NCI-H345 treated with DMSO at 0.1 percent for 48 hours (cell line): ENCODE measurements at regions not wholly inside any gene's neighbourhood (a gene's known extent, or its start where the extent isn't known, plus 50 kb on each side); places are given as distances from the start of the nearest gene placed in this dataset.
A peak's percentile ranks its signal among the peaks of the same experiment; 100 is the strongest.
"Not testable (repeated sequence)": the region's sequence is repeated elsewhere in the genome, so short reads cannot be mapped to it uniquely, and the experiment has no call there.

ENCODE experiments used
- DNase-seq: peaks from one replicate; lab custom pipeline; 2025; ENCODE audit not compliant: unreplicated experiment; lab: John Stamatoyannopoulos, UW

DNA sequence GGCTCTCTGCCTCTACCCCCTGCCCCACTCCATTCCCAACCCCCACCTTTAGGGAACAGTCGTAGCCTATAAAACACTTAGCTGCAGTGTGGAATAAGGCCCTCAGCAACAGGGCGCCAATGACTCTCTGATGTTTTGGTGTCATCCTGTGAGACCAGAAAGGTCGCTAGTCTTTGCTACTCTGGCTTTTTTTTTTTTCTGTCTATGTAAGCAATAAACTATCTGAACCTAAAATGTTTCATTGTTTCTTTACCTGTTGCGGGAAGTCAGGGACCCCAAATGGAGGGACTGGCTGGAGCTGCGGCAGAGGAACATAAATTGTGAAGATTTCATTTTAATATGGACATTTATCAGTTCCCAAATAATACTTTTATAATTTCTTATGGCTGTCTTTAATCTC, 154.6 kb downstream of the COPS8 start:
- no peak for DNase-seq

- DNase-seq, result not testable (repeated sequence)
Observed at GRCh38 chr2:237240868-237241267, 155.2 kb downstream of the COPS8 start.

- DNase-seq, result no peak
Observed at GRCh38 chr2:237242091-237242536, 156.4 kb downstream of the COPS8 start.

DNA sequence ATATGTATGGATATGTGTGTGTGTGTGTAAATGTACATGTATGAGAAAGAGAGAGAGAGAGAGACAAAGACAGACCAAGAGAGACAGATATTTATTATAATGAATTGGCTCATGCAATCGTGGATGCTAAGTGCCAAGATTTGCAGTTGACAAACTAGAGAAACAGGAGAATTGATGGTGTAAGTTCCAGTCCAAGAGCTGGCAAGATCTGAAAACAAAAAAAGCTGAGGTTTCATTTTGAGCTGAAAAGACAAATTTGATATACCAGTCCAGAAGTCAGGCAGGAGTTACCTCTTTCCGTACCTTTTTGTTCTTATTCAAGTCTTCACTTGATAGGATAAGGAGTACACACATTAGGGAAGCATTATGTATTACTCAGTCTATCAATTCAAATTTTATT, 157.8 kb downstream of the COPS8 start:
- no peak for DNase-seq

DNA sequence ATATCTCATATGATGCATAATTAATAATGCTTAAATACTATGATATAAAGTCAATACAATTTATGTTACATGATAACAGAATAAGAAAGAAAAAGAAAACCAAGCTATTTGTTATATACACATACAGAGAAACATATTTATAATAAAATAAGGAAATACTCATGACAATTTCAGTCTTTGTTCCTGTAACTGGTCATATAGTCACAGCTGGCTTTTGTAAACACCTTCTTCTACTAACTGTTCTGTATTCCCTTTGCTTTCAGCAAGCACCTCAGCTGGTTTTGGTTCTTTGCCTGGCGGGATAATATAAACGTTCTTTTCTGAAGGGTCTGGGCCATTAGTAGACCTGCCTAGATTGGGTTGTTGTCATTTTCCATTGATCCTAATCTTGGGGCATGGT, 158.5 kb downstream of the COPS8 start:
- no peak for DNase-seq

GRCh38 chr2:237244976-237245646, 159.4 kb downstream of the COPS8 start:
- no peak for DNase-seq

DNA sequence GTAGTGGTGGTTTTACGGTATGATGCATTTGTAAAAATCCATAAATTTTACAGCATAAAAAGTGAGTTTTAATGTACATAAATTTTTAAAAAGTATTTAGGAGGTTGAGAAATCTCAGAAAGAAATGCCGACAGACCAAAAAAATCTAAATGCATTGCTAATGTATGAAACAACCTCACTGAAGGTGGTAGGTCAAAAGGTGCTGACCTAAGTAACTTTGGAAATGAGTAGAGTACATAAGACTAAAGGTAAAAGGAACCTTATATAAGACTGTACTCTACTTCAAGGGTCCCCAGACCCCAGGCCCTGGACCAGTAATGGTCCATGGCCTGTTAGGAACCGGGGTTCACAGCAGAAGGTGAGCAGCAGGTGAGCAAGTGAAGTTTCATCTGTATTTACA, 163.4 kb downstream of the COL6A3 start:
- no peak for DNase-seq

GRCh38 chr2:237251986-237252385, 162.0 kb downstream of the COL6A3 start:
- DNase-seq, result no peak

DNA sequence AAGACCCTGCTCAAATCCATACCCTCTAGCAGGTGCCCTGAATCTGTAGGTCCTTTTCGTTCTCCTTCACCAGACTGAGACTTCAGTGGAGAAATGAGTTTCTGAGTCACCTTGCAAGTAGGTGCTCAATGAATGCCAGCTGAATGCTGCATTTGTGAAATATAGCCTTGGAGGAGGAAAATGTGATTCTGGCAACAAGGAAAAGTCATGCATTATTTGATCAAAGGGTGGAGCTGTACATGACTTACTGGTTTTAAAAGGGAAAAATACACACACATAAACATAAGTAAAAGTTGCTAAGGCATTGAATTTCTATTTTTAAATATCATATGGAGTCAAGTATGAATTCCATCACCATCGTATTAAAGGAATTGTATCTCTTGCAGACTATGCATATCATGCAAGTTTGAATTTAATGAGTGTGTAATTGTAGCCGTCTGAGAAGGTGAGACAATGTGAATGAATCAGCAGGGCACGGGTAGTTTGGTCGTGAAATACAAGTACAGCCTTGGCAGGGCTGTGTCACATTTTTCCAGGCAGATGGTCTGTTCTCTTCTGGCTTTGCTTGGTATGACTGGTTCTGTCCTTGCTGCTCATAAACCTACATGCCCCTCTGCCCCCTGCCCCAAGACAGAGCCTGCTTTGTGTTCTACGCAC, 160.8 kb downstream of the COL6A3 start:
- no peak for DNase-seq

DNA sequence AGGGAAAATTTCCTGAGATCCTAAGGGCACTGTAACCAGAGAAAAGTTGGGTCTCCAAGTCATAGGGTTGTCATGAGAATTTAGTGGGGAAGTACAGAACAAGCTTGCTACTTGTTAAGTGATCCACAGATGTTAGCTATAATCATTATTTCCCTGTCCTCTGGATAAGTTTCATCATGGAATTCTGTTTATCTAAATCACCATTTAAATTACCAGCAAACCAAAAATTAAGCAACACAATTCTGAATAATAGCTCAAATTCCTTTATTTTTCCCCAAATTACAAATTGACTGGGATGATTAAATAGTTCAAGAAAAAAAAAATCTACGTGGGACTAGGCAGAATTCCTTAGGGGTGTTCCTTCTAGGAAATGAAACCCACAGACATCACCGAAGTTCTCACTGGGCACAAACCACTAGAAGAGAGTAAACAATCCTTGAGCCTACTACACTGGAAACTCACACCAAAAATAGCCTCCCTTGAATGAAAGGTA, 159.5 kb downstream of the COL6A3 start:
- DNase-seq, result no peak

DNA sequence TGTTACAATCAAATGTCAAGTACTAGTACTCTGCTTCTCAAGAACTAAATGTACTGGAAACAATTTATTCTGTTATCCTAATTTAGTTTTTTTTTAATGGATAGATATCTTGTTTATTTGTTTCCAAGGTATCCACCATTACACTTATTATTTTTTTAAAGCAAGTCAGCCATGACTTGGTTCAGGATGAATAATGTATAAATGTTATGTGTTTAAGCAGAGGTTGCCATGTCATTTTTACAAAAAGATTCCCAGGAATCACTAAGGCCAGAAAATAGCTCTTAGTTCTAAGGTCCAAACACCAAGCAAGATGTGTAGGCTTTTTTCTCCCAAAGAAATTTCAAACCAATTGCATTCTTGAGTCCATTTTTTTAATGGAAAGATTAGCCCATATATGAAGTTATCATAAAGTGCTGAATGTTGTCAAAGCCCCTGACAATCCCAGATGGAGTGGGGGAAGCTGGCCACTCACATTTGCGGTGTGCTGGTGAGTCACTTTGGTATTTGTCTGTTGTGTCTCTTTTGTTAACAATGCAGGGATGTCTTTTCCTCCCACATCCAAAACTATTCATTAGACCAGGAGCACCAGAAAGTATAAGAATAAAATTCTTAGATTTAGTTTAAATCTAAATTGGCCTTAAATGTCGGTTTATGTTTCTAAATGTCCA, 158.9 kb downstream of the COL6A3 start:
- DNase-seq, result peak; percentile 27

DNA sequence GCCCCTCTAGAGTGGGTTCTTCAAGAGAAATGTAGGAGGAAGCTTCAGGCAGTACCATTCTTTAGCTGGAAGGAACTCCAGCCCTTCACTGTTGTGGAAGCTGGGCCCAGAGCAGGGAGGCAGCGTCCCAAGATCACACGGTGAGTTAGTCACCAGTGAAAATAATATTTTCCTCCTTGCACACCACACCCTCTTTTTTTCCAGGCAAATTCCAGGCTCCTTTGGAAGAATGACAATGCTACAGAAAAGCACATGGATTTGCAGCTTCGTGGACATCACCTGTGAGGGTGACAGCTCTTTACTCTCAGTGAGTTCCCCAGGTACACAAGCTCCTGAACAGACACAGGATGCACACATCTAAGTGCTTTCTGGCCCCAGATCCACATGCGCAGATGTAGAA, 157.1 kb downstream of the COL6A3 start:
- DNase-seq, result no peak

DNA sequence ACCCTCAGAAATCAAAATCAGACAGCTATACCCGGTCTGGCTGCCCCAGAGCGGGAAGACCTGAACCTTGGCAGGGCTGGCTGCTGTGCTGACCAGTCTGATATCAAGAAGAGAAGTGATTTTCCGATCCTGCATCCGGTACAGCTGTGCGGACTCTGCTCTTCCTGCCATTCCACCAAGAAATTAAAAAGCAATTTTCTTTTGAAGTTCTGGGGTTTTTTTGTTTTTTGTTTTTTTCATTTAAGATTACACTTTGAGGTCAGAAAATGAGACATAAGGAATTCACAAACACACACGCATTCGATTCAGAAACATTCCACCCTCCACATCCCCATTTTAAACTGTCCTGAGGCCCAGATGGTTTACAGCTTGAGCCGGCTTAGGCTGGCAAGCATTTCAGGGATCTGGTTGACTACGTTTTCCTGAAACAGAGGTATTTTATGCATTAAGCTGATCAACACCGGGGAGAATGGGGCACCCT, 156.5 kb downstream of the COL6A3 start:
- no peak for DNase-seq

DNA sequence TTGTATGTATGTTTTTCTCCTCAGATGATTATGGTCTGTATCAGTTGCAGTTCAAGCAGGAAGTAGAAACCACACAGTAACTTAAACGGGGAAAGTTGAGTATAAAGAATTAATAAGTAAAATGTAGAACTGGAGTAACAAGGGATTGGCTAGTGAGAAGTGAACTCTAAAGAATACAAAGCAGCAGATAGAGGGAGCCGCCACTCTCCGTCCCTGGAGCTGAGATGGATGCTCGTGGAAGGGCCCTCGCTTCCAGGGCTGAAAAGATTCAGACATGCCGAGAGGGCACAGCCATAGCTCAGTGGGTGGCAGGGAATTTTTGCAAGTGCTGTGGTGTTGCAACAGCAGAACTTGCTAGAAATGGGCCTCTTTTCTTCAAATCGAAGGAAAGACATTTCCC, 155.8 kb downstream of the COL6A3 start:
- DNase-seq, result no peak

DNA sequence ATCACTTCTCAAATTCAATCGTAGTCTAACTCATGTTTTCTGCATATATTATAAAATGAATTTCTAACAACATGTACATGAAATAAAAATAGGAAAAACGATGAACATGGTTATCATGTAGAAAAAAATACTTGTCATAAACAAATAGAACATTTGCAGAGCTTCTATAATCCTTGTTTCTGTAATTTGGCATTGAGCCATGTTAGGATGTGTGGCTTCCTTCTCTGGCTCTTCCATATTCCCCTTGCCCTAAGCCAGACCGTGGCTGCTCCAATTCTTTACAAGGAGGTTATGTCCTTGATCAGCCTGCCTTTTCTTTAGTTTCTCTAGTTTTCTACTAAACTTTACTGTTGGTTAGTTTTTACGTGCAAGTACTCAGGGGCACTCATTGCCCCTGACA, 155.3 kb downstream of the COL6A3 start:
- no peak for DNase-seq

- no peak for DNase-seq
Observed at GRCh38 chr2:237259201-237259600, 154.8 kb downstream of the COL6A3 start.

GRCh38 chr2:237260039-237260620, 153.8 kb downstream of the COL6A3 start:
- no peak for DNase-seq

GRCh38 chr2:237260686-237261085, 153.3 kb downstream of the COL6A3 start:
- no peak for DNase-seq

DNA sequence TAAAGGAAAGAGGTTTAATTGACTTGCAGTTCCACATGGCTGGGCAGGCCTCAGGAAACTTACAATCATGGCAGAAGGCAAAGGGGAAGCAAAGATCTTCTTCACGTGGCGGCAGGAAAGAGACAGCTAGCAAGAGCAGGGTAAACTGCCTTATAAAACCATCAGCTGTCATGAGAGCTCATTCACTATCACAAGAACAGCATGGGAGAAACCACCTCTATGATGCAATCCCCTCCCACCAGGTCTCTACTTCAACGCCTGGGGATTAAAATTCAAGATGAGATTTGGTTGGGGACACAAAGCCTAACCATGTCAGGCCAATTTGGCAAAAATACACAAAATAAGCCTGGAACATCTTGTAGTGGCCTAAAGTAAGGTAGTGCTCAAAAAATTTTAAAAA, 152.6 kb downstream of the COL6A3 start:
- no peak for DNase-seq

DNA sequence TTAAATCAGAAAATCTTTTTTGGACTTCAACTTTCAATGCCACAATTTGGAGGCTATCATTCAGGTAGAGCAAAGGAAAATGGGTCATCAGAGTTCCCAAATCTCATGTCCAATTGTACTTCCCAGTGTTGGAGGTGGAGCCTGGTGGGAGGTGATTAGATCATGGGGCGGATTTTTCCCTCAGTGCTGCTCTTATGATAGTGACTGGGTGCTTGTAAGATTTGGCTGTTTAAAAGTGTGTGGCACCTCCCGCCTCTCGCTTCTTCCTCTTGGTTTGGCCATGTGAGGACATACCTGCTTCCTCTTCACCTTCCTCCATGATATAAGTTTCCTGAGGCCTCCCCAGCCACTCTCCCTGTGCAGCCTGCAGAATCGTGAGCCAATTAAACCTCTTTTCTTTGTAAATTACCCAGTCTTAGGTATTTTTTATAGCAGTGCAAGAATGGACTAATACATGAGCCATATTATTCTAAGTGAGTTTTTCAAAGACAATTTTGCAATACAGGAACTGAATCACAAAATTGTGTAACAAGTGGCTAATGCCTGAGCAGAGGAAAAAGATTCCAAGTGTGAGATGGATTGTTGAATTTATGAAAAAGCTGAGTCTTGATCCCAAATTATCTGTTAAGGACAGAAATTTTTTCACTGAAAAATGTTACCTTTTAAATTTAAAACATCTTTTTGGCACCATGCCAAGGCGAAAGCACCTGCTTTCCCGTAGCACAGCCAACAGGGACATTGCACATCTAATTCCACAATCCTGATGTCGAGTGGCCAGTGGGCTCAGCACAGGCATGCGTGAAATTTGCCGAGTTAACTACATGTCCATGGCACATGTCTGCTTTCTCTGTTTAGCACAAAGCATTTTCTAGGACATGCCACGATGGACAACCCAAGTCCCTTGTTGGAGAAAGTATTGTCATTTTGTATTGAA, 150.9 kb downstream of the COL6A3 start:
- no peak for DNase-seq
